Body of pancreas (tissue), 4 donors: ENCODE measurements at regions not wholly inside any gene's neighbourhood (a gene's known extent, or its start where the extent isn't known, plus 50 kb on each side); places are given as distances from the start of the nearest gene placed in this dataset.

Experiments
- CTCF ChIP-seq, 7 experiments: fragments of 450-650 bp in 4 of 7; fragments of 200-600 bp in 3 of 7; sonication (generic) in 3 of 7; IDR thresholded peaks; one replicate each; pipeline ENCODE4 v1.5.1; 2016 to 2019; ENCODE audit warnings: antibody characterized with exemption in 7 of 7
- POLR2A ChIP-seq, 3 donors: fragments of 450-650 bp; IDR thresholded peaks; one replicate each; pipeline ENCODE4 v1.6.1; 2016; ENCODE audit warnings: antibody characterized with exemption in 3 of 3, mild to moderate bottlenecking in 2 of 3

- no peak for TF ChIP-seq CTCF (IDR thresholded peaks at IDR 0.05)
- TF ChIP-seq POLR2A (IDR thresholded peaks at IDR 0.05): no peak
Observed at GRCh38 chr3:6492306-6492705, 368.6 kb upstream of the GRM7 start.
